PFSK-1 (cell line): ENCODE measurements at regions not wholly inside any gene's neighbourhood (a gene's known extent, or its start where the extent isn't known, plus 50 kb on each side); places are given as distances from the start of the nearest gene placed in this dataset.

ENCODE experiments used
- FOXP2 ChIP-seq: optimal IDR thresholded peaks from 2 replicates; pipeline ENCODE3; 2011; ENCODE audit warnings: borderline replicate concordance, control low read depth, inconsistent platforms; ENCODE audit not compliant: insufficient read depth; ENCODE audit errors: extremely low read length, extremely low read depth
- SIN3A ChIP-seq: IDR thresholded peaks from 2 replicates; pipeline ENCODE4 v1.6.1; 2012; ENCODE audit warnings: mild to moderate bottlenecking, low read length, moderate library complexity, borderline replicate concordance; ENCODE audit not compliant: insufficient read depth
- TAF1 ChIP-seq: IDR thresholded peaks from 2 replicates; pipeline ENCODE4 v1.6.1; 2012; ENCODE audit warnings: low read length, control low read depth, borderline replicate concordance; ENCODE audit not compliant: insufficient read depth
- TF ChIP-seq, protein P1 (sequence below), 2 experiments: IDR thresholded peaks; 2 replicates each; pipeline versions ENCODE4 v1.6.1 to v1.8.0; 2011 to 2012; ENCODE audit warnings: low read depth in 2 of 2, low read length in 2 of 2, control low read depth in 1 of 2, inconsistent platforms in 1 of 2, mild to moderate bottlenecking in 1 of 2, moderate library complexity in 1 of 2; ENCODE audit not compliant: insufficient read depth in 1 of 2

DNA sequence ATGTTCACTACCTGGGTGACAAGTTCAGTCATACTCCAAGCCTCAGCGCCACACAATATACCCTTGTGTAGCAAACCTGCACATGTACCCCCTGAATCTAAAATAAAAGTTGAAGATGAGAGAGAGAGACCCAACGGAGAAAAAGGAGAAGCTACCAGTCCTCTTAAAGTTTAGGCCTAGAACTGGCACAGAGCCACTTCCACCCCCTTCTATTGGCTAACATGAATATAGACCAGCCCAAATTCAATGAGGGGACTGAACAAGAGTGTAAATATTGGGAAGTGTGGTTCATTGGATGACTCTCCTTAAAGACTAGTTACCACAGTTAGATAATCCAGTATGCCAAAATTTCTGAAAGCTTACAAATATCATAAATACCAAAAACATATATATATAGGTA, 139.9 kb upstream of the ATP1B1 start:
- TF ChIP-seq, protein P1, sequence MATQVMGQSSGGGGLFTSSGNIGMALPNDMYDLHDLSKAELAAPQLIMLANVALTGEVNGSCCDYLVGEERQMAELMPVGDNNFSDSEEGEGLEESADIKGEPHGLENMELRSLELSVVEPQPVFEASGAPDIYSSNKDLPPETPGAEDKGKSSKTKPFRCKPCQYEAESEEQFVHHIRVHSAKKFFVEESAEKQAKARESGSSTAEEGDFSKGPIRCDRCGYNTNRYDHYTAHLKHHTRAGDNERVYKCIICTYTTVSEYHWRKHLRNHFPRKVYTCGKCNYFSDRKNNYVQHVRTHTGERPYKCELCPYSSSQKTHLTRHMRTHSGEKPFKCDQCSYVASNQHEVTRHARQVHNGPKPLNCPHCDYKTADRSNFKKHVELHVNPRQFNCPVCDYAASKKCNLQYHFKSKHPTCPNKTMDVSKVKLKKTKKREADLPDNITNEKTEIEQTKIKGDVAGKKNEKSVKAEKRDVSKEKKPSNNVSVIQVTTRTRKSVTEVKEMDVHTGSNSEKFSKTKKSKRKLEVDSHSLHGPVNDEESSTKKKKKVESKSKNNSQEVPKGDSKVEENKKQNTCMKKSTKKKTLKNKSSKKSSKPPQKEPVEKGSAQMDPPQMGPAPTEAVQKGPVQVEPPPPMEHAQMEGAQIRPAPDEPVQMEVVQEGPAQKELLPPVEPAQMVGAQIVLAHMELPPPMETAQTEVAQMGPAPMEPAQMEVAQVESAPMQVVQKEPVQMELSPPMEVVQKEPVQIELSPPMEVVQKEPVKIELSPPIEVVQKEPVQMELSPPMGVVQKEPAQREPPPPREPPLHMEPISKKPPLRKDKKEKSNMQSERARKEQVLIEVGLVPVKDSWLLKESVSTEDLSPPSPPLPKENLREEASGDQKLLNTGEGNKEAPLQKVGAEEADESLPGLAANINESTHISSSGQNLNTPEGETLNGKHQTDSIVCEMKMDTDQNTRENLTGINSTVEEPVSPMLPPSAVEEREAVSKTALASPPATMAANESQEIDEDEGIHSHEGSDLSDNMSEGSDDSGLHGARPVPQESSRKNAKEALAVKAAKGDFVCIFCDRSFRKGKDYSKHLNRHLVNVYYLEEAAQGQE (IDR thresholded peaks at IDR 0.05; ENCODE audit: insufficient read depth in 1 of 2, low read depth in 2 of 2, low read length in 2 of 2), result no peak
- no peak for TF ChIP-seq SIN3A
- no peak for TF ChIP-seq TAF1
- TF ChIP-seq FOXP2, result no peak
